HFF-Myc (cell line): ENCODE measurements at regions not wholly inside any gene's neighbourhood (a gene's known extent, or its start where the extent isn't known, plus 50 kb on each side); places are given as distances from the start of the nearest gene placed in this dataset.

Experiments
- DNase-seq: peaks from one replicate; pipeline ENCODE4 v3.0.0-alpha.2; 2011; ENCODE audit warnings: low read depth; ENCODE audit errors: extremely low read depth
- H3K4me3 ChIP-seq: replicated peaks from 2 replicates; pipeline ENCODE4 v1.5.1; 2011; ENCODE audit warnings: low read depth, mild to moderate bottlenecking, control low read depth, low read length
- TF ChIP-seq, protein P1 (sequence below): IDR thresholded peaks from 2 replicates; pipeline ENCODE4 v1.5.1; 2012; ENCODE audit warnings: mild to moderate bottlenecking, low read depth, low read length, control low read depth; ENCODE audit errors: missing control alignments

DNA sequence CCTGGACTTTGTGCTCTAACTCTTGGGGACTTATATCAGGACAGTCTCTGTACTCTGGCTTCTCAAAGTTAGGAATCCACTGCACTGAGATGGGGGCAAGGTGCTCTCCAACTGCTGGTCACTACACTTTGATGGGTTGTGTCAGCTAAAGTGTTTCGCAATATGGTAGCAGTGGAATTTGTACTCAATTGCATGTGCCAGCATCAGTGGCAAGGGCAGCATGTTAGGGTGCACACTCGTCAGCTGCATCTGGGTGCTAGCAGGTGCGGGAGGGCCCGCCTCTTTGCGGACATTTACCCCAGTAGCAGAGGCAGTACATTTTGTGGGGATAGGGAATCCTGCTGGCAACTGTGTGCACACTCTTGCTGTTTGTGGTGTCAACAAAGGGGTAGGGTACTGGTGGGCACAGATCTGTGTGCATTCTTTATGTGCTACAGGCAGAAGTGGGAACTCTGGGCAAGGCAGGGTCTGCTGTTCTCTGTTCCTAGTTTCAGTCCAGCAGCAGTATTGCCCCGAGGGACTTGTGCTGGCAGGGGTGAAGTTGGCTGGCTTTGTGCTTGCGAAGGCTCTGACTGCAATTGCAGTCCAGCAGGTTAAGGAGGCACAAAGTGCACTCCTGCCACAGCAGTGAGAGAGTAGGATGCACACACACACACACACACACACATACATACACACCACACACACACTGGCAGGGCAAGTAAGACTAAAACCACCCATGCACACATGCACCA, 924.8 kb upstream of the CDH9 start:
- DNase-seq, result no peak
- TF ChIP-seq, protein P1, sequence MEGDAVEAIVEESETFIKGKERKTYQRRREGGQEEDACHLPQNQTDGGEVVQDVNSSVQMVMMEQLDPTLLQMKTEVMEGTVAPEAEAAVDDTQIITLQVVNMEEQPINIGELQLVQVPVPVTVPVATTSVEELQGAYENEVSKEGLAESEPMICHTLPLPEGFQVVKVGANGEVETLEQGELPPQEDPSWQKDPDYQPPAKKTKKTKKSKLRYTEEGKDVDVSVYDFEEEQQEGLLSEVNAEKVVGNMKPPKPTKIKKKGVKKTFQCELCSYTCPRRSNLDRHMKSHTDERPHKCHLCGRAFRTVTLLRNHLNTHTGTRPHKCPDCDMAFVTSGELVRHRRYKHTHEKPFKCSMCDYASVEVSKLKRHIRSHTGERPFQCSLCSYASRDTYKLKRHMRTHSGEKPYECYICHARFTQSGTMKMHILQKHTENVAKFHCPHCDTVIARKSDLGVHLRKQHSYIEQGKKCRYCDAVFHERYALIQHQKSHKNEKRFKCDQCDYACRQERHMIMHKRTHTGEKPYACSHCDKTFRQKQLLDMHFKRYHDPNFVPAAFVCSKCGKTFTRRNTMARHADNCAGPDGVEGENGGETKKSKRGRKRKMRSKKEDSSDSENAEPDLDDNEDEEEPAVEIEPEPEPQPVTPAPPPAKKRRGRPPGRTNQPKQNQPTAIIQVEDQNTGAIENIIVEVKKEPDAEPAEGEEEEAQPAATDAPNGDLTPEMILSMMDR, result no peak

DNA sequence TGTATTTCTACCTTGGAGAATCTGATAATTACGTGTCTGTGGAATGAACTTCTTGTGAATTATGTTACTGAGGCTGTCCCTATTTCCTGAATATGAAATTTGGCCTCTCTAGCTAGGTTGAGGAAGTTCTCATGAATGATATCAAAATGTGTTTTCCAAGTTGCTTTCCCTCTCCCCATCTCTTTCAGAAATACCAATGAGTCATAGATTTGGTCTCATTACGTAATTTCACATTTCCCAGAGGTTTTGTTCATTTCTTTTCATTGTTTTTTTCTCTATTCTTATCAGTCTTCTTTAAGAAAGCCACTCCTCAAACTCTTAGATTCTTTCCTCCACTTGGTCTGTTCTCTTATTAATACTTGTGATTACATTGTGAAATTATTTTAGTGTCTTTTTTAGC, 923.8 kb upstream of the CDH9 start:
- TF ChIP-seq, protein P1, result no peak
- no peak for DNase-seq
- no peak overlapping the region for H3K4me3 ChIP-seq

More for the DNA sequence above, 924.8 kb upstream of the CDH9 start:
- no peak overlapping the region for H3K4me3 ChIP-seq

DNA sequence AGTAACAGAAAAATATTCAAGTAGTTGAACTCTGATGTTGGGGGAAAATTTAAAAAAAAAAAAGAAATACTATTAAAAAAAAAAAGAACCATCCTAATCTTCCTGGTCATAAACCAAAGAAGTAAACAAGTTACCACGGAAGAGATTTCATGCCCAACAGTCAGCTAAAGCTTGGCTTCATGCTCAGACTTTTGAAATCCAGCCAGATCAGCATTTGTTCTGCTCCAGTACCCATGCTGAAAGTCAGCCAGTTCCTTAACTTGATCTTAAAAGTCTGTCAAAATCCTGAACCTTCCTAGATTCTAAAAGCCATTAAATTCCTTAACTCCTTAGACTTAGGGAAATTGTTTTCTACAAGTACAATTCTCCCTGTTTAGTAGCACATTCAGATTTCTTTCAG, 908.7 kb upstream of the CDH9 start:
- DNase-seq, result no peak
- TF ChIP-seq, protein P1, result no peak
- H3K4me3 ChIP-seq, result no peak overlapping the region

DNA sequence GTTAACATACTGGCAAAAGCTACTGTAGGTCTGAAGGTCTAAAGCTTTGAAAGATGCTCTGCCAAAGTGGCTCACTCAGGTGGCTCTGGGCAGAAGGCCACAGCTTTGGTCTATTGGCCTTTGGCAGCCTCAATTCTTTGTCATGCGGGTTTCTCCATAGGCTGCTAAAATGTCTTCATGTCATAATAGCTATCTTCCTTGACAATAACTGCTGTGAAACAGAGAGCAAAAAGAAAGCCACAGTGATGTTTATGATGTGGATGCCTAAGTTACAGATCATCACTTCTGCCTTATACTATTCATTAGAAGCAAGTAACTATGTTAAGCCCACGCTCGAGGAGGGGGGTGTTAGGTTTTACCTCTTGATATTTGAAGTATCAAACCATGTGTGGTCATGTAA, 906.1 kb upstream of the CDH9 start:
- TF ChIP-seq, protein P1, result no peak
- no peak for DNase-seq
- H3K4me3 ChIP-seq, result no peak overlapping the region

DNA sequence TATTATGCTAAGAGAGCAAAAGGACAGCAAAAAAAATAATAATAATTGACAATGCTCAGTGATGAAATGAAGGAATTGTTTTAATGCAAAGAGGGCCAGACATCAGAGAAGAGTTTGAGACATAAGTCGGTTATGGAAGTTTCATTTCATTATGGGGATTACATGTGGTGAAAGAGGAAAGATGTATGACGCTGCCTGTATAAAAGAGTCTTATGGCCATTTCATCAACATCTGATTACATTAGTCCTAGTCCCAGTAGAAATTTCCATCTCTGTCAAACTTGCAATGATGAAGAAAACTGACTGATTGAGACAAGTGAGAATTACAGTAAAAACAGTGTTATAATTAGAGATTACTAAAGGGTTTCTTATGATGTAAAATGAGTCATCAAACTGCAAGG, 900.6 kb upstream of the CDH9 start:
- DNase-seq, result no peak
- H3K4me3 ChIP-seq, result no peak overlapping the region
- TF ChIP-seq, protein P1, result no peak

DNA sequence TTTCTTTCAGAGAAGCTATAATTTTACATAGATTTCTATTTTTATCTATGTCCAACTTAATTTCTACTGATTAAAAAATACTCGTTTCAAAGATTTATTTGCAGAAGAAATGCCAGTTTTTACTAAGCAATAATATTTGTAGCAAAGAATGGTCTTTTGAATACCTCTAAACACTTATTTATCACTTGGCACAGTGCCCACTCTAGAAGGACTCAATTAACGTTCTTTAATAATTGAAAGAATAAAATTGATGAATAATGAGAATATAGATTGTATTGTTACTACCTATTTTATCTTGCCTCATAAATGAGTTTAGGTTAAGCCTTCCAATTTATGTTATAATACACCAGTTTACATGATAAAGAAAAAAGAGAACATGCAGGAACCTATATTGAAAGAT, 889.7 kb upstream of the CDH9 start:
- TF ChIP-seq, protein P1, result no peak
- H3K4me3 ChIP-seq, result no peak overlapping the region
- DNase-seq, result no peak

DNA sequence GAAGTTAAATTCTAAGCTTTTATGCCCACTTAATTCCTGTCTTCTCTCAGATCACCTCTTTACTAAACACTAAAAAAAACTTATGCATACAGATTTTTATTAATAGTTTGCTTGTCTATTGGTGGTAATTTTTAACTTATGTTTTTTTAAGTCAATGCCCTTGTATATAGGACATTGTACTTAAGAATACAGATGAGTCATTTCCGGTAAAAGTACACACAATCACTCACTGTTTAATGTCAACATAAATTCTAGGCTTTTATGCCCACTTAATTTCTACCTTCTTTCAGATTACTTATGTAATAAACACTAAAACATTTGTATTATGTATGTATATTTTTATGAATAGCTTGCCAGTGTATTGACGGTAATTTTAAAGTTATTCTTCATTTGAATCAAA, 872.8 kb upstream of the CDH9 start:
- TF ChIP-seq, protein P1, result no peak
- no peak for DNase-seq
- H3K4me3 ChIP-seq, result no peak overlapping the region
